ENCODE measurements at regions not wholly inside any gene's neighbourhood (a gene's known extent, or its start where the extent isn't known, plus 50 kb on each side); places are given as distances from the start of the nearest gene placed in this dataset.
A peak's percentile ranks its signal among the peaks of the same experiment; 100 is the strongest.

GRCh38 chr19:30313353-30313750 is 58.8 kb upstream of the ZNF536 start:
- DNase-seq, result no peak

- no peak for DNase-seq
These were observed 58.0 kb upstream of the ZNF536 start for GRCh38 chr19:30314056-30314804.

GRCh38 chr19:30314805-30315155 is 57.4 kb upstream of the ZNF536 start:
- DNase-seq, result no peak

GRCh38 chr19:30315159-30315558 is 57.0 kb upstream of the ZNF536 start:
- no peak for DNase-seq

- no peak for DNase-seq
These were observed 56.1 kb upstream of the ZNF536 start for GRCh38 chr19:30316000-30316491.

- no peak for DNase-seq
These were observed 55.6 kb upstream of the ZNF536 start for GRCh38 chr19:30316560-30317106.

- DNase-seq, result no peak
These were observed 54.8 kb upstream of the ZNF536 start for GRCh38 chr19:30317403-30317802.

GRCh38 chr19:30318261-30318660 is 53.9 kb upstream of the ZNF536 start:
- DNase-seq, result no peak

- DNase-seq, result no peak
These were observed 53.2 kb upstream of the ZNF536 start for GRCh38 chr19:30318936-30319335.

GRCh38 chr19:30319411-30319810 is 52.8 kb upstream of the ZNF536 start:
- no peak for DNase-seq

GRCh38 chr19:30319876-30320275 is 52.3 kb upstream of the ZNF536 start:
- DNase-seq, result peak in 1 of 2 experiments; percentile 16

GRCh38 chr19:30320466-30320865 is 51.7 kb upstream of the ZNF536 start:
- no peak for DNase-seq

- no peak for DNase-seq
These were observed 51.3 kb upstream of the ZNF536 start for GRCh38 chr19:30320916-30321315.

Data from cerebellar nuclear complex (tissue), 1 donor.